Lower leg skin (tissue), 3 donors: ENCODE measurements at regions not wholly inside any gene's neighbourhood (a gene's known extent, or its start where the extent isn't known, plus 50 kb on each side); places are given as distances from the start of the nearest gene placed in this dataset.

ENCODE experiments used
- CTCF ChIP-seq, 3 donors: fragments of 450-650 bp; IDR thresholded peaks; one replicate each; pipeline ENCODE4 v1.5.1; 2016; ENCODE audit warnings: antibody characterized with exemption in 3 of 3, mild to moderate bottlenecking in 3 of 3, moderate library complexity in 2 of 3
- POLR2A ChIP-seq, 2 donors: fragments of 450-650 bp; IDR thresholded peaks; one replicate each; pipeline ENCODE4 v1.6.1; 2016 to 2017; ENCODE audit warnings: antibody characterized with exemption in 2 of 2, mild to moderate bottlenecking in 1 of 2, moderate library complexity in 1 of 2

DNA sequence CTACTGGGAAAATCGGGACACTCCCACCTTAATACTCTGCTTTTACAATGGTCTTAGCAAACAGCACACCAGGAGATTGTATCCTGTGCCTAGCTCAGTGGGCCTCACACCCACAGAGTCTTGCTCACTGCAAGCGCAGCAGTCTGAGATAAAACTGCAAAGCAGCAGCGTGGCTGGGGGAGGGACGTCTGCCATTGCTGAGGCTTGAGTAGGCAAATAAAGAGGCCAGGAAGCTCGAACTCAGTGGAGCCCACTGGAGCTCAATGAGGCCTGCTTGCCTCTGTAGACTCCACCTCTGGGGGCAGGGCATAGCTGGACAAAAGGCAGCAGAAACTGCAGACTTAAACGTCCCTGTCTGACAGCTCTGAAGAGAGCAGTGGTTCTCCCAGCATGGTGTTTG is 1169.1 kb upstream of the EPHA6 start:
- TF ChIP-seq CTCF (IDR thresholded peaks at IDR 0.05): no peak
- TF ChIP-seq POLR2A (IDR thresholded peaks at IDR 0.05): no peak
